HepG2 (cell line): ENCODE measurements at regions not wholly inside any gene's neighbourhood (a gene's known extent, or its start where the extent isn't known, plus 50 kb on each side); places are given as distances from the start of the nearest gene placed in this dataset.

ENCODE experiments used
- ATAC-seq: fragments of 200-7000 bp; cut with Tn5 transposase; 3 replicates; pipeline ENCODE4 v1.9.1; 2020; ENCODE audit warnings: mild to moderate bottlenecking, moderate library complexity
- BruUV-seq: library from RNA; stranded (reverse); fragments of 400-500 nt; replicated peaks from 2 replicates; lab custom pipeline; 2021; lab: Mats Ljungman, UMichigan
- CTCF ChIA-PET: fragments of 300-600 bp; formaldehyde crosslinking; extraction: SDS; loops from one replicate; lab custom pipeline; 2021; ENCODE audit warnings: low total read pairs, inconsistent platforms, low intra/inter-chr PET ratio; lab: Yijun Ruan, JAX
- POLR2A ChIA-PET: fragments of 350-600 bp; sonication (Branson Sonifier 250); formaldehyde crosslinking; loops from one replicate; lab custom pipeline; 2020; ENCODE audit warnings: antibody characterized with exemption, inconsistent platforms; lab: Yijun Ruan, JAX
- DNase-seq: peaks from one replicate; pipeline ENCODE4 v3.0.0-alpha.2; 2015; ENCODE audit warnings: low spot score
- FAIRE-seq: peaks from 3 replicates; lab custom pipeline; 2011; peaks lifted over from hg19 to GRCh38; lab: Jason Lieb, UNC
- H2AFZ ChIP-seq: one replicate; pipeline ENCODE4 v1.6.1; 2011; ENCODE audit warnings: low read length, inconsistent platforms
- H3K27ac ChIP-seq: fragments of 300-600 bp; 3 replicates; pipeline ENCODE4 v1.8.0; 2011; ENCODE audit warnings: mixed run types, mild to moderate bottlenecking, mixed read lengths, low read length, inconsistent platforms; ENCODE audit not compliant: insufficient read depth; ENCODE audit errors: extremely low read length
- H3K27me3 ChIP-seq, 2 experiments: fragments of 200-600 bp in 1 of 2; 2 replicates in 1 of 2; 3 replicates in 1 of 2; pipeline versions ENCODE4 v1.6.0 to v1.8.0; 2011; ENCODE audit warnings: low read length in 2 of 2, mild to moderate bottlenecking in 2 of 2, moderate library complexity in 2 of 2, inconsistent platforms in 1 of 2; ENCODE audit not compliant: insufficient read depth in 2 of 2, control insufficient read depth in 1 of 2
- H3K36me3 ChIP-seq, 2 experiments: fragments of 200-600 bp in 1 of 2; replicated peaks in 1 of 2; 2 replicates in 1 of 2; 3 replicates in 1 of 2; pipeline versions ENCODE4 v1.5.1 to v1.8.0; 2011; ENCODE audit warnings: low read length in 2 of 2, inconsistent platforms in 1 of 2; ENCODE audit not compliant: insufficient read depth in 2 of 2, control insufficient read depth in 1 of 2
- H3K4me1 ChIP-seq: 2 replicates; pipeline ENCODE4 v1.5.1; 2012; ENCODE audit warnings: low read length, inconsistent platforms; ENCODE audit not compliant: insufficient read depth
- H3K4me2 ChIP-seq: 2 replicates; pipeline ENCODE4 v1.6.0; 2011; ENCODE audit warnings: low read depth, low read length, inconsistent platforms
- H3K4me3 ChIP-seq, 3 experiments: fragments of 200-600 bp in 1 of 3; sonication (generic), shearing (Covaris generic) in 1 of 3; replicated peaks in 1 of 3; 2 replicates each; pipeline ENCODE4 v1.5.1; 2011 to 2016; ENCODE audit warnings: low read length in 3 of 3, inconsistent platforms in 2 of 3, low read depth in 2 of 3, mild to moderate bottlenecking in 2 of 3, control low read depth in 1 of 3, mixed read lengths in 1 of 3; ENCODE audit not compliant: insufficient read depth in 1 of 3
- H3K79me2 ChIP-seq: one replicate; pipeline ENCODE4 v1.6.1; 2011; ENCODE audit warnings: low read length, inconsistent platforms; ENCODE audit not compliant: insufficient read depth
- H3K9ac ChIP-seq: 2 replicates; pipeline ENCODE4 v1.6.0; 2011; ENCODE audit warnings: mild to moderate bottlenecking, low read depth, low read length, inconsistent platforms; ENCODE audit not compliant: insufficient read depth
- H3K9me3 ChIP-seq: 2 replicates; pipeline ENCODE4 v1.5.1; 2012; ENCODE audit warnings: mild to moderate bottlenecking, low read length
- H4K20me1 ChIP-seq: 2 replicates; pipeline ENCODE4 v1.6.0; 2011; ENCODE audit warnings: inconsistent platforms, mild to moderate bottlenecking, low read length, moderate library complexity; ENCODE audit not compliant: insufficient read depth
- ARNT ChIP-seq: fragments of 450-650 bp; IDR thresholded peaks from 2 replicates; pipeline ENCODE4 v1.6.1; 2017
- CEBPB ChIP-seq: IDR thresholded peaks from 2 replicates; pipeline ENCODE4 v1.6.1; 2011; ENCODE audit warnings: low read depth, low read length, improper control_type of control experiment, borderline replicate concordance
- CHCHD3 ChIP-seq: sonication (generic); formaldehyde crosslinking; IDR thresholded peaks from 2 replicates; pipeline ENCODE4 v1.8.0; 2022; ENCODE audit warnings: mild to moderate bottlenecking, missing genetic modification reagents, moderate library complexity
- DPF2 ChIP-seq: sonication (generic); formaldehyde crosslinking; IDR thresholded peaks from 2 replicates; pipeline ENCODE4 v1.4.0; 2020; ENCODE audit warnings: mild to moderate bottlenecking, low read depth, missing genetic modification reagents, borderline replicate concordance
- HES4 ChIP-seq: sonication (generic); formaldehyde crosslinking; IDR thresholded peaks from 2 replicates; pipeline ENCODE4 v1.9.0; 2021; ENCODE audit warnings: mild to moderate bottlenecking, missing genetic modification reagents, borderline replicate concordance
- MAFK ChIP-seq, 2 experiments: IDR thresholded peaks in 1 of 2; conservative IDR thresholded peaks in 1 of 2; 2 replicates each; pipeline ENCODE4 v1.6.1; 2011; ENCODE audit warnings: improper control_type of control experiment in 2 of 2, low read length in 2 of 2
- MEF2D ChIP-seq: sonication (generic); formaldehyde crosslinking; IDR thresholded peaks from 2 replicates; pipeline ENCODE4 v1.5.1; 2020; ENCODE audit warnings: mild to moderate bottlenecking, missing genetic modification reagents
- NFE2L2 ChIP-seq: fragments of 150-350 bp; IDR thresholded peaks from 2 replicates; pipeline ENCODE4 v1.6.1; 2014; ENCODE audit warnings: low read length
- SP1 ChIP-seq, 2 experiments: fragments of 450-650 bp in 1 of 2; sonication (generic) in 1 of 2; formaldehyde crosslinking in 1 of 2; IDR thresholded peaks; 2 replicates each; pipeline versions ENCODE4 v1.4.0 to v1.6.1; 2016 to 2020; ENCODE audit warnings: missing genetic modification reagents in 1 of 2
- TIGD3 ChIP-seq: sonication (generic); formaldehyde crosslinking; IDR thresholded peaks from 2 replicates; pipeline ENCODE4 v1.5.1; 2020; ENCODE audit warnings: mild to moderate bottlenecking, missing genetic modification reagents, borderline replicate concordance
- ZFY ChIP-seq: sonication (generic); formaldehyde crosslinking; IDR thresholded peaks from 2 replicates; pipeline ENCODE4 v1.4.0; 2020; ENCODE audit warnings: missing genetic modification reagents
- ZIK1 ChIP-seq: sonication (generic); formaldehyde crosslinking; IDR thresholded peaks from 2 replicates; pipeline ENCODE4 v1.5.0; 2020; ENCODE audit warnings: mild to moderate bottlenecking, low read depth, missing genetic modification reagents, borderline replicate concordance
- ZNF121 ChIP-seq: sonication (generic); formaldehyde crosslinking; IDR thresholded peaks from 2 replicates; pipeline ENCODE4 v1.5.0; 2020; ENCODE audit warnings: mild to moderate bottlenecking, missing genetic modification reagents
- ZNF256 ChIP-seq: sonication (generic); formaldehyde crosslinking; conservative IDR thresholded peaks from 2 replicates; pipeline ENCODE4 v1.4.0; 2020; ENCODE audit warnings: missing genetic modification reagents
- ZNF550 ChIP-seq: sonication (generic); formaldehyde crosslinking; IDR thresholded peaks from 2 replicates; pipeline ENCODE4 v1.4.0; 2020; ENCODE audit warnings: mild to moderate bottlenecking, missing genetic modification reagents, borderline replicate concordance
- WGBS: methylation state at CpG from one replicate; pipeline ENCODE4 v1.1.6; 2017; ENCODE audit warnings: low lambda C conversion rate; 5-methylcytosine and 5-hydroxymethylcytosine counted together
- in situ Hi-C: cut with HindIII; loops from 2 replicates; pipeline ENCODE4 v1.10.0; 2017; ENCODE audit warnings: low pct_unique_long_range_greater_than_20kb; ENCODE audit not compliant: extremely low pct_ligation_motif_present
- intact Hi-C: fragments of 100-400 bp; cut with micrococcal nuclease; formaldehyde crosslinking; loops from one replicate; pipeline ENCODE4 v1.10.0; 2022; ENCODE audit not compliant: unreplicated experiment

GRCh38 chr6:85113934-85114580 is 335.8 kb upstream of the NT5E start:
- Histone ChIP-seq H3K9ac (no peak overlapping the region), H3K79me2 (no peaks in the 10 kb centered on the region), H3K9me3 (no peaks in the 10 kb centered on the region), H2AFZ (no peak overlapping the region), H3K4me2 (no peak overlapping the region), H4K20me1 (no peaks in the 10 kb centered on the region), H3K27ac (no peak overlapping the region), H3K4me3 (no peak overlapping the region), H3K36me3 (no peaks in the 10 kb centered on the region), H3K27me3 (no peaks in the 10 kb centered on the region; a peak in 1 of 5 replicates), H3K4me1 (no peaks in the 10 kb centered on the region)
- no peak for FAIRE-seq
- ChIA-PET POLR2A (no interaction called here), CTCF (no interaction called here)
- ATAC-seq, result no peak
- DNase-seq, result no peak
- TF ChIP-seq CEBPB, result peak; percentile 66
- TF ChIP-seq MEF2D (CRISPR knock-in tag), result no peak
- TF ChIP-seq HES4, result no peak
- WGBS, result 69% methylated on average over 21 of the region's 21 CpGs
- BruUV-seq, result no TSS peak
- intact Hi-C loops (no loop called here), in situ Hi-C loops (no loop called here)

- BruUV-seq, result no TSS peak
Observed at GRCh38 chr6:85112540-85112939, 337.3 kb upstream of the NT5E start.

More at GRCh38 chr6:85112540-85112939, 337.3 kb upstream of the NT5E start:
- ATAC-seq (no peak), FAIRE-seq (no peak), DNase-seq (no peak)
- H3K4me3 ChIP-seq, result no peak overlapping the region
- in situ Hi-C loops, result no loop called here
- H3K27me3 ChIP-seq, result no peaks in the 10 kb centered on the region; a peak in 1 of 5 replicates
- H3K79me2 ChIP-seq, result no peaks in the 10 kb centered on the region
- no peak overlapping the region for H3K27ac ChIP-seq
- no peaks in the 10 kb centered on the region for H3K4me1 ChIP-seq
- no peaks in the 10 kb centered on the region for H3K36me3 ChIP-seq
- ChIA-PET CTCF (no interaction called here), POLR2A (no interaction called here)
- intact Hi-C loops, result no loop called here
- no peak overlapping the region for H3K9ac ChIP-seq
- no peak for TF ChIP-seq ZNF550 (CRISPR knock-in tag)
- TF ChIP-seq SP1 (IDR thresholded peaks at IDR 0.05), result no peak
- TF ChIP-seq SP1 (CRISPR knock-in tag; IDR thresholded peaks at IDR 0.05), result no peak
- TF ChIP-seq ZNF256, result no peak
- no peak for TF ChIP-seq ZFY (CRISPR knock-in tag)
- no peak for TF ChIP-seq ZIK1 (CRISPR knock-in tag)
- TF ChIP-seq MAFK (conservative IDR thresholded peaks at IDR 0.05 in 1 of 2, IDR thresholded peaks at IDR 0.05 in 1 of 2; ENCODE audit: low read length in 2 of 2), result peak in 1 of 2 experiments; percentile 61; a peak in 3 of 4 replicates
- TF ChIP-seq TIGD3 (CRISPR knock-in tag), result no peak
- TF ChIP-seq NFE2L2, result peak; percentile 86
- TF ChIP-seq ARNT, result no peak
- TF ChIP-seq DPF2 (CRISPR knock-in tag), result no peak
- TF ChIP-seq ZNF121 (CRISPR knock-in tag), result no peak
- no peak for TF ChIP-seq CHCHD3 (CRISPR knock-in tag)
- H3K9me3 ChIP-seq, result no peaks in the 10 kb centered on the region
- H2AFZ ChIP-seq, result no peak overlapping the region
- H4K20me1 ChIP-seq, result no peaks in the 10 kb centered on the region
- WGBS, result 7% methylated on average over 1 of the region's 1 CpG
- H3K4me2 ChIP-seq, result no peak overlapping the region
